HCT116 (cell line): ENCODE measurements at regions not wholly inside any gene's neighbourhood (a gene's known extent, or its start where the extent isn't known, plus 50 kb on each side); places are given as distances from the start of the nearest gene placed in this dataset.

Experiments
- ATAC-seq: fragments of 200-7000 bp; cut with Tn5 transposase; 2 replicates; pipeline ENCODE4 v1.9.1; 2020; ENCODE audit warnings: mild to moderate bottlenecking, moderate library complexity
- BruUV-seq: library from RNA; stranded (reverse); fragments of 400-500 nt; replicated peaks from 2 replicates; lab custom pipeline; 2021; lab: Mats Ljungman, UMichigan
- CTCF ChIA-PET: fragments of 300-600 bp; sonication (Branson Sonifier 250); formaldehyde crosslinking; loops from one replicate; lab custom pipeline; 2021; ENCODE audit warnings: antibody characterized with exemption; lab: Charles Lee
- POLR2A ChIA-PET: fragments of 300-600, 350-600 bp; sonication (Branson Sonifier 250); formaldehyde crosslinking; loops from one replicate; lab custom pipeline; 2021; ENCODE audit warnings: antibody characterized with exemption; lab: Charles Lee
- RAD21 ChIA-PET, 2 experiments: fragments of 300-600 bp; sonication (Branson Sonifier 250); formaldehyde crosslinking; loops; one replicate each; lab custom pipeline; 2023; ENCODE audit warnings: low total read pairs in 2 of 2; ENCODE audit not compliant: uncharacterized antibody in 2 of 2, unreplicated experiment in 2 of 2, low non-redundant PET in 1 of 2; lab: Charles Lee
- DNase-seq: peaks from one replicate; pipeline ENCODE4 v3.0.0-alpha.2; 2010; ENCODE audit warnings: low read depth, low spot score
- H2AFZ ChIP-seq: fragments of 200-600 bp; shearing (Covaris generic), sonication (generic); 2 replicates; pipeline ENCODE4 v1.6.1; 2017; ENCODE audit warnings: low read depth, mixed run types, mixed read lengths, antibody characterized with exemption, low read length; ENCODE audit not compliant: poor library complexity, severe bottlenecking
- H3K27ac ChIP-seq: 2 replicates; pipeline ENCODE4 v1.5.1; 2012; ENCODE audit warnings: low read depth, low read length
- H3K27me3 ChIP-seq: fragments of 200-600 bp; sonication (generic); 2 replicates; pipeline ENCODE4 v1.6.1; 2016; ENCODE audit warnings: mixed run types, low read length, mixed read lengths; ENCODE audit not compliant: insufficient read depth
- H3K36me3 ChIP-seq, 2 experiments: fragments of 200-500 bp in 1 of 2; fragments of 200-600 bp in 1 of 2; sonication (Bioruptor generic) in 1 of 2; sonication (generic) in 1 of 2; 2 replicates each; pipeline versions ENCODE4 v1.5.1 to v1.6.1; 2014 to 2016; ENCODE audit warnings: low read length in 2 of 2, inconsistent platforms in 1 of 2, mixed read lengths in 1 of 2, mixed run types in 1 of 2; ENCODE audit not compliant: insufficient read depth in 2 of 2, control insufficient read depth in 1 of 2
- H3K4me1 ChIP-seq, 2 experiments: fragments of 200-600 bp in 1 of 2; sonication (generic) in 1 of 2; 2 replicates each; pipeline versions ENCODE4 v1.5.1 to v1.6.1; 2012 to 2017; ENCODE audit warnings: low read length in 2 of 2, inconsistent platforms in 1 of 2, mild to moderate bottlenecking in 1 of 2, mixed read lengths in 1 of 2, mixed run types in 1 of 2, moderate library complexity in 1 of 2; ENCODE audit not compliant: insufficient read depth in 2 of 2, control insufficient read depth in 1 of 2
- H3K4me2 ChIP-seq: fragments of 200-600 bp; sonication (generic); 2 replicates; pipeline ENCODE4 v1.6.1; 2017; ENCODE audit warnings: mixed run types, low read length, mixed read lengths
- H3K4me3 ChIP-seq, 2 experiments: fragments of 200-600 bp in 1 of 2; sonication (generic) in 1 of 2; replicated peaks in 1 of 2; 2 replicates each; pipeline ENCODE4 v1.5.1; 2011 to 2016; ENCODE audit warnings: low read length in 2 of 2, control low read depth in 1 of 2, low read depth in 1 of 2, mild to moderate bottlenecking in 1 of 2, mixed read lengths in 1 of 2, mixed run types in 1 of 2
- H3K79me2 ChIP-seq: fragments of 200-600 bp; sonication (generic); 2 replicates; pipeline ENCODE4 v1.6.1; 2017; ENCODE audit warnings: mild to moderate bottlenecking, mixed run types, low read length, moderate library complexity, mixed read lengths; ENCODE audit not compliant: insufficient read depth
- H3K9ac ChIP-seq: fragments of 200-600 bp; sonication (generic); 2 replicates; pipeline ENCODE4 v1.6.1; 2016; ENCODE audit warnings: low read length, mixed read lengths
- H3K9me2 ChIP-seq: fragments of 200-600 bp; sonication (generic), shearing (Covaris generic); 2 replicates; pipeline ENCODE4 v1.6.1; 2017; ENCODE audit warnings: mixed run types, mild to moderate bottlenecking, moderate library complexity; ENCODE audit not compliant: insufficient read depth
- H3K9me3 ChIP-seq, 2 experiments: fragments of 200-500 bp in 1 of 2; fragments of 200-600 bp in 1 of 2; sonication (Bioruptor generic) in 1 of 2; sonication (generic) in 1 of 2; 2 replicates each; pipeline ENCODE4 v1.6.1; 2014 to 2017; ENCODE audit warnings: low read length in 2 of 2, mixed read lengths in 2 of 2, inconsistent platforms in 1 of 2, low read depth in 1 of 2, mild to moderate bottlenecking in 1 of 2, mixed run types in 1 of 2, moderate library complexity in 1 of 2; ENCODE audit not compliant: control insufficient read depth in 1 of 2, insufficient read depth in 1 of 2
- H4K20me1 ChIP-seq: fragments of 200-600 bp; sonication (generic), shearing (Covaris generic); 2 replicates; pipeline ENCODE4 v1.6.1; 2017; ENCODE audit warnings: mixed run types, mild to moderate bottlenecking, moderate library complexity; ENCODE audit not compliant: insufficient read depth
- ATF3 ChIP-seq: IDR thresholded peaks from 2 replicates; pipeline ENCODE4 v1.6.1; 2012
- CEBPB ChIP-seq: IDR thresholded peaks from 2 replicates; pipeline ENCODE4 v1.6.1; 2012; ENCODE audit warnings: low read depth
- CTCF ChIP-seq, 3 experiments: fragments of 200-600 bp in 1 of 3; sonication (generic) in 1 of 3; IDR thresholded peaks in 2 of 3; conservative IDR thresholded peaks in 1 of 3; 2 replicates each; pipeline ENCODE4 v1.5.1; 2012 to 2017; ENCODE audit warnings: low read depth in 2 of 3, low read length in 2 of 3, antibody characterized with exemption in 1 of 3, borderline replicate concordance in 1 of 3, control low read depth in 1 of 3, mild to moderate bottlenecking in 1 of 3, mixed read lengths in 1 of 3, mixed run types in 1 of 3, moderate library complexity in 1 of 3; ENCODE audit not compliant: insufficient read depth in 1 of 3
- EGR1 ChIP-seq: IDR thresholded peaks from 2 replicates; pipeline ENCODE4 v1.6.1; 2012; ENCODE audit warnings: low read depth
- ELF1 ChIP-seq: IDR thresholded peaks from 2 replicates; pipeline ENCODE4 v1.6.1; 2012; ENCODE audit warnings: low read depth, borderline replicate concordance
- EZH2 ChIP-seq: fragments of 200-600 bp; sonication (generic); IDR thresholded peaks from 2 replicates; pipeline ENCODE4 v1.6.1; 2017; ENCODE audit warnings: antibody characterized with exemption, mixed run types
- POLR2A ChIP-seq: IDR thresholded peaks from 2 replicates; pipeline ENCODE4 v1.7.0; 2011; ENCODE audit warnings: borderline replicate concordance; ENCODE audit not compliant: insufficient read depth, insufficient read length; ENCODE audit errors: extremely low read depth
- POLR2AphosphoS5 ChIP-seq: IDR thresholded peaks from 2 replicates; pipeline ENCODE4 v1.6.1; 2011; ENCODE audit warnings: mild to moderate bottlenecking, low read depth, low read length, moderate library complexity
- RAD21 ChIP-seq: IDR thresholded peaks from 2 replicates; pipeline ENCODE4 v1.6.1; 2012; ENCODE audit warnings: low read depth, mild to moderate bottlenecking
- SIN3A ChIP-seq: IDR thresholded peaks from 2 replicates; pipeline ENCODE4 v1.6.1; 2012; ENCODE audit warnings: low read depth
- TCF7L2 ChIP-seq: IDR thresholded peaks from 2 replicates; pipeline ENCODE4 v1.7.0; 2011; ENCODE audit warnings: borderline replicate concordance, inconsistent platforms; ENCODE audit not compliant: insufficient read depth, insufficient read length; ENCODE audit errors: extremely low read depth
- YY1 ChIP-seq: IDR thresholded peaks from 2 replicates; pipeline ENCODE4 v1.6.1; 2011; ENCODE audit warnings: low read length, low read depth, moderate library complexity, mild to moderate bottlenecking; ENCODE audit not compliant: insufficient replicate concordance; ENCODE audit errors: extremely low read depth
- ZBTB33 ChIP-seq: IDR thresholded peaks from 2 replicates; pipeline ENCODE4 v1.6.1; 2011; ENCODE audit warnings: mild to moderate bottlenecking, low read length, moderate library complexity; ENCODE audit not compliant: insufficient replicate concordance; ENCODE audit errors: extremely low read depth
- ZFX ChIP-seq: fragments of 450-650 bp; IDR thresholded peaks from 2 replicates; pipeline ENCODE4 v1.6.1; 2017
- ZNF274 ChIP-seq: fragments of 200-500 bp; sonication (Bioruptor generic); IDR thresholded peaks from 2 replicates; pipeline ENCODE4 v1.6.1; 2014; ENCODE audit warnings: mild to moderate bottlenecking, low read depth, low read length, inconsistent platforms
- intact Hi-C: fragments of 100-400 bp; cut with micrococcal nuclease; formaldehyde crosslinking; loops from 2 replicates; pipeline ENCODE4 v1.10.0; 2022

GRCh38 chr9:24816006-24816405 lies 270.3 kb upstream of the IZUMO3 start:
- POLR2A ChIA-PET = no interaction called here

More at GRCh38 chr9:24816006-24816405, 270.3 kb upstream of the IZUMO3 start:
- no peak for ATAC-seq
- Histone ChIP-seq H3K27me3 (no peaks in the 10 kb centered on the region), H3K36me3 (no peaks in the 10 kb centered on the region), H3K4me3 (no peak overlapping the region), H3K9me2 (no peaks in the 10 kb centered on the region), H3K9me3 (peaks cover 3 to 19% of the 10 kb centered on the region in 2 experiments; a peak in 2 of 4 replicates), H3K27ac (no peak overlapping the region), H3K4me1 (no peaks in the 10 kb centered on the region), H3K4me2 (no peak overlapping the region), H4K20me1 (no peaks in the 10 kb centered on the region; the same call in 1 of the 2 replicates), H3K9ac (no peak overlapping the region), H2AFZ (no peak overlapping the region), H3K79me2 (no peaks in the 10 kb centered on the region)
- intact Hi-C loops = no loop called here
- RAD21 ChIA-PET = no interaction called here
- DNase-seq = no peak
- CTCF ChIA-PET = no interaction called here
- TF ChIP-seq POLR2A (no peak), CTCF (IDR thresholded peaks at IDR 0.05 in 2 of 3, conservative IDR thresholded peaks at IDR 0.05 in 1 of 3; ENCODE audit: borderline replicate concordance in 1 of 3, insufficient read depth in 1 of 3, low read depth in 2 of 3, low read length in 2 of 3) (no peak), ELF1 (no peak), EGR1 (no peak), TCF7L2 (no peak), CEBPB (no peak), YY1 (no peak), ATF3 (no peak), ZFX (no peak), ZNF274 (no peak), RAD21 (no peak), POLR2AphosphoS5 (no peak), EZH2 (no peak), ZBTB33 (no peak), SIN3A (no peak)
- BruUV-seq = no TSS peak
